IMR-90 (cell line): ENCODE measurements at regions not wholly inside any gene's neighbourhood (a gene's known extent, or its start where the extent isn't known, plus 50 kb on each side); places are given as distances from the start of the nearest gene placed in this dataset.

Experiments
- ATAC-seq: fragments of 200-7000 bp; cut with Tn5 transposase; 2 replicates; pipeline ENCODE4 v1.9.1; 2020; ENCODE audit warnings: low read depth, mild to moderate bottlenecking, moderate library complexity
- BruUV-seq: library from RNA; stranded (reverse); fragments of 400-500 nt; replicated peaks from 2 replicates; lab custom pipeline; 2021; lab: Mats Ljungman, UMichigan
- CTCF ChIA-PET: fragments of 300-600 bp; formaldehyde crosslinking; extraction: SDS; loops from one replicate; lab custom pipeline; 2021; ENCODE audit warnings: antibody characterized with exemption; lab: Yijun Ruan, JAX
- POLR2A ChIA-PET: fragments of 300-600 bp; sonication (Branson Sonifier 250); formaldehyde crosslinking; loops from one replicate; lab custom pipeline; 2022; ENCODE audit warnings: antibody characterized with exemption; ENCODE audit not compliant: unreplicated experiment; lab: Charles Lee
- DNase-seq: peaks from one replicate; pipeline ENCODE4 v3.0.0; 2013
- H2AFZ ChIP-seq: replicated peaks from 2 replicates; pipeline ENCODE3; 2013; ENCODE audit warnings: low read length, mild to moderate bottlenecking; ENCODE audit not compliant: poor library complexity
- H2AK5ac ChIP-seq: 2 replicates; pipeline ENCODE4 v1.6.1; 2013; ENCODE audit warnings: low read depth, low read length, inconsistent platforms
- H2AK9ac ChIP-seq: replicated peaks from 2 replicates; pipeline ENCODE3; 2013; ENCODE audit warnings: mild to moderate bottlenecking, low read depth, low read length, moderate library complexity; ENCODE audit not compliant: poor library complexity
- H2BK120ac ChIP-seq: 2 replicates; pipeline ENCODE4 v1.6.1; 2013; ENCODE audit warnings: low read depth, low read length, inconsistent platforms
- H2BK15ac ChIP-seq: 3 replicates; pipeline ENCODE4 v1.6.1; 2013; ENCODE audit warnings: low read depth, low read length, inconsistent platforms
- H2BK20ac ChIP-seq: 2 replicates; pipeline ENCODE4 v1.6.1; 2013; ENCODE audit warnings: low read depth, mild to moderate bottlenecking, inconsistent platforms, low read length, moderate library complexity
- H2BK5ac ChIP-seq: 2 replicates; pipeline ENCODE4 v1.6.1; 2013; ENCODE audit warnings: mild to moderate bottlenecking, low read depth, low read length, inconsistent platforms; ENCODE audit not compliant: poor library complexity, severe bottlenecking
- H3K14ac ChIP-seq: replicated peaks from 2 replicates; pipeline ENCODE4 v1.6.1; 2013; ENCODE audit warnings: low read depth, low read length, inconsistent platforms
- H3K18ac ChIP-seq: 2 replicates; pipeline ENCODE4 v1.6.1; 2013; ENCODE audit warnings: low read depth, low read length, control low read depth
- H3K23ac ChIP-seq: 2 replicates; pipeline ENCODE4 v1.6.1; 2013; ENCODE audit warnings: low read depth, low read length, inconsistent platforms
- H3K27ac ChIP-seq: 2 replicates; pipeline ENCODE4 v1.5.1; 2013; ENCODE audit warnings: mild to moderate bottlenecking, control low read depth, low read length; ENCODE audit not compliant: insufficient read depth
- H3K27me3 ChIP-seq: 2 replicates; pipeline ENCODE4 v1.6.1; 2013; ENCODE audit warnings: low read length; ENCODE audit not compliant: control insufficient read depth, insufficient read depth
- H3K36me3 ChIP-seq: 2 replicates; pipeline ENCODE4 v1.6.1; 2013; ENCODE audit warnings: low read length, mixed read lengths; ENCODE audit not compliant: control insufficient read depth, insufficient read depth
- H3K4ac ChIP-seq: 2 replicates; pipeline ENCODE4 v1.6.1; 2013; ENCODE audit warnings: low read depth, low read length, inconsistent platforms
- H3K4me1 ChIP-seq: 2 replicates; pipeline ENCODE4 v1.6.1; 2013; ENCODE audit warnings: low read length, mixed read lengths; ENCODE audit not compliant: control insufficient read depth, insufficient read depth
- H3K4me2 ChIP-seq: 2 replicates; pipeline ENCODE4 v1.6.1; 2013; ENCODE audit warnings: low read depth, mild to moderate bottlenecking, control low read depth, low read length, moderate library complexity
- H3K4me3 ChIP-seq: 2 replicates; pipeline ENCODE4 v1.5.1; 2013; ENCODE audit warnings: low read depth, mild to moderate bottlenecking, control low read depth, low read length, moderate library complexity; ENCODE audit not compliant: insufficient read depth
- H3K56ac ChIP-seq: 2 replicates; pipeline ENCODE4 v1.6.1; 2013; ENCODE audit warnings: low read length, inconsistent platforms; ENCODE audit not compliant: insufficient read depth; ENCODE audit errors: extremely low read depth
- H3K79me1 ChIP-seq, 2 experiments: 2 replicates each; pipeline ENCODE4 v1.6.1; 2013; ENCODE audit warnings: low read length in 2 of 2, inconsistent platforms in 1 of 2, low read depth in 1 of 2
- H3K9ac ChIP-seq: 2 replicates; pipeline ENCODE4 v1.6.1; 2013; ENCODE audit warnings: low read depth, low read length, control low read depth
- H3K9me1 ChIP-seq: 2 replicates; pipeline ENCODE4 v1.6.1; 2013; ENCODE audit warnings: low read length, inconsistent platforms; ENCODE audit not compliant: insufficient read depth
- H3K9me3 ChIP-seq: 2 replicates; pipeline ENCODE4 v1.6.1; 2013; ENCODE audit warnings: low read length; ENCODE audit not compliant: control insufficient read depth, insufficient read depth
- H4K20me1 ChIP-seq: 2 replicates; pipeline ENCODE4 v1.6.1; 2013; ENCODE audit warnings: low read length, inconsistent platforms; ENCODE audit not compliant: insufficient read depth
- H4K5ac ChIP-seq: 2 replicates; pipeline ENCODE4 v1.6.1; 2013; ENCODE audit warnings: mild to moderate bottlenecking, low read depth, low read length, control low read depth
- H4K8ac ChIP-seq, 2 experiments: 2 replicates each; pipeline ENCODE4 v1.6.1; 2013; ENCODE audit warnings: low read depth in 2 of 2, low read length in 2 of 2, control low read depth in 1 of 2, inconsistent platforms in 1 of 2
- H4K91ac ChIP-seq: 2 replicates; pipeline ENCODE4 v1.6.1; 2013; ENCODE audit warnings: low read depth, low read length, inconsistent platforms; ENCODE audit not compliant: insufficient read depth
- BHLHE40 ChIP-seq: fragments of 150-350 bp; IDR thresholded peaks from 2 replicates; pipeline ENCODE4 v1.6.1; 2016; ENCODE audit warnings: mild to moderate bottlenecking, low read depth, low read length
- CEBPB ChIP-seq: IDR thresholded peaks from 2 replicates; pipeline ENCODE4 v1.6.1; 2012; ENCODE audit warnings: low read depth, low read length, improper control_type of control experiment
- CHD1 ChIP-seq: IDR thresholded peaks from 2 replicates; pipeline ENCODE4 v1.6.1; 2012; ENCODE audit warnings: low read depth, low read length, improper control_type of control experiment
- FOS ChIP-seq: fragments of 150-350 bp; IDR thresholded peaks from 2 replicates; pipeline ENCODE4 v1.6.1; 2016; ENCODE audit warnings: low read depth, low read length
- MAFK ChIP-seq: IDR thresholded peaks from 2 replicates; pipeline ENCODE4 v1.6.1; 2012; ENCODE audit warnings: low read depth, low read length, improper control_type of control experiment
- MAZ ChIP-seq: IDR thresholded peaks from 2 replicates; pipeline ENCODE4 v1.6.1; 2012; ENCODE audit warnings: low read depth, mild to moderate bottlenecking, low read length, improper control_type of control experiment, moderate library complexity, borderline replicate concordance
- MXI1 ChIP-seq: IDR thresholded peaks from 2 replicates; pipeline ENCODE4 v1.6.1; 2012; ENCODE audit warnings: low read depth, mild to moderate bottlenecking, low read length, moderate library complexity, borderline replicate concordance
- NFE2L2 ChIP-seq: fragments of 150-350 bp; IDR thresholded peaks from 2 replicates; pipeline ENCODE4 v1.6.1; 2016; ENCODE audit warnings: low read depth, mild to moderate bottlenecking, low read length
- POLR2A ChIP-seq: IDR thresholded peaks from 2 replicates; pipeline ENCODE4 v1.6.1; 2012; ENCODE audit warnings: mild to moderate bottlenecking, low read depth, low read length
- RAD21 ChIP-seq: IDR thresholded peaks from 2 replicates; pipeline ENCODE4 v1.6.1; 2012; ENCODE audit warnings: low read length, improper control_type of control experiment
- RCOR1 ChIP-seq: IDR thresholded peaks from 2 replicates; pipeline ENCODE4 v1.6.1; 2012; ENCODE audit warnings: mild to moderate bottlenecking, low read length, improper control_type of control experiment; ENCODE audit not compliant: insufficient replicate concordance
- RFX5 ChIP-seq: IDR thresholded peaks from 2 replicates; pipeline ENCODE4 v1.8.0; 2012; ENCODE audit warnings: low read depth, mild to moderate bottlenecking, low read length, moderate library complexity
- SMC3 ChIP-seq: fragments of 150-350 bp; IDR thresholded peaks from 2 replicates; pipeline ENCODE4 v1.6.1; 2016; ENCODE audit warnings: low read depth, mild to moderate bottlenecking, antibody characterized with exemption, low read length, moderate library complexity
- WGBS, 2 experiments: methylation state at CpG; one replicate each; pipeline versions ENCODE4 v1.1.5 to v1.1.7; 2013; ENCODE audit warnings: missing lambda C conversion rate in 2 of 2; ENCODE audit not compliant: insufficient read length in 1 of 2; ENCODE audit errors: extremely low coverage in 2 of 2; 5-methylcytosine and 5-hydroxymethylcytosine counted together
- dilution Hi-C: fragments of 300-500 bp; cut with HindIII; formaldehyde crosslinking; loops from one replicate; pipeline ENCODE4 v1.14.3; 2018; ENCODE audit warnings: low sequenced_read_pairs; ENCODE audit not compliant: unreplicated experiment
- in situ Hi-C: fragments of 300-500 bp; cut with MboI; formaldehyde crosslinking; loops from 3 replicates; pipeline ENCODE4 v1.14.3; 2019; ENCODE audit warnings: low sequenced_read_pairs, inconsistent platforms, mixed read lengths
- intact Hi-C: fragments of 100-400 bp; cut with micrococcal nuclease; formaldehyde crosslinking; loops from 2 replicates; pipeline ENCODE4 v1.10.0; 2022
- TF ChIP-seq, protein P1 (sequence below): fragments of 150-350 bp; IDR thresholded peaks from 2 replicates; pipeline ENCODE4 v1.6.1; 2016; ENCODE audit warnings: low read depth, mild to moderate bottlenecking, low read length, moderate library complexity, borderline replicate concordance
- TF ChIP-seq, protein P2 (sequence below): conservative IDR thresholded peaks from 2 replicates; pipeline ENCODE4 v1.5.1; 2012; ENCODE audit warnings: mild to moderate bottlenecking, low read depth, low read length, improper control_type of control experiment
- TF ChIP-seq, protein P3 (sequence below): fragments of 150-350 bp; IDR thresholded peaks from 2 replicates; pipeline ENCODE4 v1.6.1; 2017; ENCODE audit warnings: mild to moderate bottlenecking, antibody characterized with exemption, low read length, low read depth

DNA sequence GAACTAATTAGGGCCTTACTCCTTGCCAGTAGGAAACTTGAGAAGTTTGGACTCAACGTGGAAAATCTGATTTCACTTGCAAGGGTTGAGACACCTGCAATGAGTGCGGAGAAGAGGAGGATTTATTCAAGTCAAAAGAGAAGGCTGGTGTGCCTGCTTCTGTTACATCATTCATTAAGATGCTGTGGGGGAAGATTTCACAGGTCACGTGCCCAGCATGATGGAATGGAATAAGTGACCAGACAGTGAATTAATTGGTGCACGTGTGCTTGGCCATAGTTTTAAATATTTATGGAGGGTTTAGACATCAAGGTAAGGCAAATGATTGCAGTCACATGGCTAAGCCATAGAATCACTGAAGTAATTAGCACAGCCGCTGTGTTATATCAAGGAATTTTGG, 155.0 kb downstream of the C7orf25 start:
- H3K4me2 ChIP-seq, result no peak overlapping the region
- no peak overlapping the region for H4K5ac ChIP-seq
- H2BK15ac ChIP-seq, result no peak overlapping the region
- CTCF ChIA-PET, result no interaction called here
- no peak overlapping the region for H2BK20ac ChIP-seq
- dilution Hi-C loops, result no loop called here
- no peak overlapping the region for H2AFZ ChIP-seq
- no peak for DNase-seq
- H2BK120ac ChIP-seq, result no peak overlapping the region
- H2AK5ac ChIP-seq, result no peak overlapping the region
- TF ChIP-seq BHLHE40 (no peak), MAZ (no peak), RCOR1 (no peak), CHD1 (no peak), RFX5 (no peak), NFE2L2 (no peak), RAD21 (no peak), MAFK (no peak), POLR2A (no peak), CEBPB (no peak), FOS (no peak), MXI1 (no peak), SMC3 (no peak)
- TF ChIP-seq, protein P1, sequence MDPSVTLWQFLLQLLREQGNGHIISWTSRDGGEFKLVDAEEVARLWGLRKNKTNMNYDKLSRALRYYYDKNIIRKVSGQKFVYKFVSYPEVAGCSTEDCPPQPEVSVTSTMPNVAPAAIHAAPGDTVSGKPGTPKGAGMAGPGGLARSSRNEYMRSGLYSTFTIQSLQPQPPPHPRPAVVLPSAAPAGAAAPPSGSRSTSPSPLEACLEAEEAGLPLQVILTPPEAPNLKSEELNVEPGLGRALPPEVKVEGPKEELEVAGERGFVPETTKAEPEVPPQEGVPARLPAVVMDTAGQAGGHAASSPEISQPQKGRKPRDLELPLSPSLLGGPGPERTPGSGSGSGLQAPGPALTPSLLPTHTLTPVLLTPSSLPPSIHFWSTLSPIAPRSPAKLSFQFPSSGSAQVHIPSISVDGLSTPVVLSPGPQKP, result no peak
- TF ChIP-seq, protein P2, sequence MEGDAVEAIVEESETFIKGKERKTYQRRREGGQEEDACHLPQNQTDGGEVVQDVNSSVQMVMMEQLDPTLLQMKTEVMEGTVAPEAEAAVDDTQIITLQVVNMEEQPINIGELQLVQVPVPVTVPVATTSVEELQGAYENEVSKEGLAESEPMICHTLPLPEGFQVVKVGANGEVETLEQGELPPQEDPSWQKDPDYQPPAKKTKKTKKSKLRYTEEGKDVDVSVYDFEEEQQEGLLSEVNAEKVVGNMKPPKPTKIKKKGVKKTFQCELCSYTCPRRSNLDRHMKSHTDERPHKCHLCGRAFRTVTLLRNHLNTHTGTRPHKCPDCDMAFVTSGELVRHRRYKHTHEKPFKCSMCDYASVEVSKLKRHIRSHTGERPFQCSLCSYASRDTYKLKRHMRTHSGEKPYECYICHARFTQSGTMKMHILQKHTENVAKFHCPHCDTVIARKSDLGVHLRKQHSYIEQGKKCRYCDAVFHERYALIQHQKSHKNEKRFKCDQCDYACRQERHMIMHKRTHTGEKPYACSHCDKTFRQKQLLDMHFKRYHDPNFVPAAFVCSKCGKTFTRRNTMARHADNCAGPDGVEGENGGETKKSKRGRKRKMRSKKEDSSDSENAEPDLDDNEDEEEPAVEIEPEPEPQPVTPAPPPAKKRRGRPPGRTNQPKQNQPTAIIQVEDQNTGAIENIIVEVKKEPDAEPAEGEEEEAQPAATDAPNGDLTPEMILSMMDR, result no peak
- TF ChIP-seq, protein P3, sequence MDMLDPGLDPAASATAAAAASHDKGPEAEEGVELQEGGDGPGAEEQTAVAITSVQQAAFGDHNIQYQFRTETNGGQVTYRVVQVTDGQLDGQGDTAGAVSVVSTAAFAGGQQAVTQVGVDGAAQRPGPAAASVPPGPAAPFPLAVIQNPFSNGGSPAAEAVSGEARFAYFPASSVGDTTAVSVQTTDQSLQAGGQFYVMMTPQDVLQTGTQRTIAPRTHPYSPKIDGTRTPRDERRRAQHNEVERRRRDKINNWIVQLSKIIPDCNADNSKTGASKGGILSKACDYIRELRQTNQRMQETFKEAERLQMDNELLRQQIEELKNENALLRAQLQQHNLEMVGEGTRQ, result no peak
- no peaks in the 10 kb centered on the region for H3K36me3 ChIP-seq
- intact Hi-C loops, result no loop called here
- no peaks in the 10 kb centered on the region for H3K9me3 ChIP-seq
- no peak overlapping the region for H3K9ac ChIP-seq
- no peak overlapping the region for H3K23ac ChIP-seq
- H3K27ac ChIP-seq, result no peak overlapping the region
- no peak overlapping the region for H3K56ac ChIP-seq
- in situ Hi-C loops, result no loop called here
- POLR2A ChIA-PET, result no interaction called here
- H3K79me1 ChIP-seq, result no peaks in the 10 kb centered on the region
- no peaks in the 10 kb centered on the region for H4K20me1 ChIP-seq
- no peak overlapping the region for H3K4ac ChIP-seq
- H3K4me1 ChIP-seq, result no peaks in the 10 kb centered on the region
- H3K9me1 ChIP-seq, result no peaks in the 10 kb centered on the region
- no TSS peak for BruUV-seq
- no peak overlapping the region for H4K91ac ChIP-seq
- no peak overlapping the region for H2AK9ac ChIP-seq
- no peak for ATAC-seq
- WGBS, 2 experiments, result 50% methylated on average over 3 of the region's 5 CpGs; no CpG with 5 or more reads in 1 of the 2 experiments
- no peak overlapping the region for H4K8ac ChIP-seq
- no peaks in the 10 kb centered on the region for H3K27me3 ChIP-seq
- no peak overlapping the region for H2BK5ac ChIP-seq
- no peak overlapping the region for H3K4me3 ChIP-seq
- no peak overlapping the region for H3K18ac ChIP-seq
- no peak overlapping the region for H3K14ac ChIP-seq
